ENCODE measurements at regions not wholly inside any gene's neighbourhood (a gene's known extent, or its start where the extent isn't known, plus 50 kb on each side); places are given as distances from the start of the nearest gene placed in this dataset.

- DNase-seq (ENCODE audit: low read depth in 2 of 2) = no peak
Observed at GRCh38 chr5:166163996-166164610, 2127.3 kb upstream of the WWC1 start.

- no peak for DNase-seq (ENCODE audit: low read depth in 2 of 2)
Observed at GRCh38 chr5:166165596-166165995, 2125.8 kb upstream of the WWC1 start.

GRCh38 chr5:166166071-166166470 is 2125.4 kb upstream of the WWC1 start:
- DNase-seq (ENCODE audit: low read depth in 2 of 2) = no peak

- DNase-seq (ENCODE audit: low read depth in 2 of 2) = no peak
Observed at GRCh38 chr5:166172597-166172996, 2118.8 kb upstream of the WWC1 start.

GRCh38 chr5:166178411-166179080 is 2112.9 kb upstream of the WWC1 start:
- no peak for DNase-seq (ENCODE audit: low read depth in 2 of 2)

- DNase-seq (ENCODE audit: low read depth in 2 of 2) = no peak
Observed at GRCh38 chr5:166185185-166185584, 2106.3 kb upstream of the WWC1 start.

- DNase-seq (ENCODE audit: low read depth in 2 of 2) = no peak
Observed at GRCh38 chr5:166188501-166189325, 2102.7 kb upstream of the WWC1 start.

GRCh38 chr5:166192696-166193095 is 2098.7 kb upstream of the WWC1 start:
- DNase-seq (ENCODE audit: low read depth in 2 of 2) = no peak

GRCh38 chr5:166195981-166196380 is 2095.5 kb upstream of the WWC1 start:
- no peak for DNase-seq (ENCODE audit: low read depth in 2 of 2)

- no peak for DNase-seq (ENCODE audit: low read depth in 2 of 2)
Observed at GRCh38 chr5:166200532-166200931, 2090.9 kb upstream of the WWC1 start.

GRCh38 chr5:166211640-166212039 is 2079.8 kb upstream of the WWC1 start:
- DNase-seq (ENCODE audit: low read depth in 2 of 2) = no peak

- no peak for DNase-seq (ENCODE audit: low read depth in 2 of 2)
Observed at GRCh38 chr5:166236327-166236726, 2055.1 kb upstream of the WWC1 start.

- no peak for DNase-seq (ENCODE audit: low read depth in 2 of 2)
Observed at GRCh38 chr5:166240705-166241104, 2050.7 kb upstream of the WWC1 start.

GRCh38 chr5:166245556-166245955 is 2045.9 kb upstream of the WWC1 start:
- no peak for DNase-seq (ENCODE audit: low read depth in 2 of 2)

- no peak for DNase-seq (ENCODE audit: low read depth in 2 of 2)
Observed at GRCh38 chr5:166251786-166252185, 2039.7 kb upstream of the WWC1 start.

- DNase-seq (ENCODE audit: low read depth in 2 of 2) = no peak
Observed at GRCh38 chr5:166257661-166258060, 2033.8 kb upstream of the WWC1 start.

- no peak for DNase-seq (ENCODE audit: low read depth in 2 of 2)
Observed at GRCh38 chr5:166262395-166262794, 2029.0 kb upstream of the WWC1 start.

- DNase-seq (ENCODE audit: low read depth in 2 of 2) = no peak
Observed at GRCh38 chr5:166267907-166268306, 2023.5 kb upstream of the WWC1 start.

GRCh38 chr5:166270712-166271111 is 2020.7 kb upstream of the WWC1 start:
- DNase-seq (ENCODE audit: low read depth in 2 of 2) = no peak

GRCh38 chr5:166276006-166276405 is 2015.4 kb upstream of the WWC1 start:
- DNase-seq (ENCODE audit: low read depth in 2 of 2) = no peak

- no peak for DNase-seq (ENCODE audit: low read depth in 2 of 2)
Observed at GRCh38 chr5:166279828-166280227, 2011.6 kb upstream of the WWC1 start.

- no peak for DNase-seq (ENCODE audit: low read depth in 2 of 2)
Observed at GRCh38 chr5:166281433-166281832, 2010.0 kb upstream of the WWC1 start.

GRCh38 chr5:166282939-166283338 is 2008.5 kb upstream of the WWC1 start:
- DNase-seq (ENCODE audit: low read depth in 2 of 2) = no peak
